ENCODE measurements at regions not wholly inside any gene's neighbourhood (a gene's known extent, or its start where the extent isn't known, plus 50 kb on each side); places are given as distances from the start of the nearest gene placed in this dataset.

- TF ChIP-seq CTCF (IDR thresholded peaks at IDR 0.05) (no peak), POLR2A (IDR thresholded peaks at IDR 0.05) (no peak)
Observed at GRCh38 chr4:141439223-141439622, 197.2 kb upstream of the IL15 start.

All from thyroid gland (tissue), 4 donors.